HepG2 (cell line): ENCODE measurements at regions not wholly inside any gene's neighbourhood (a gene's known extent, or its start where the extent isn't known, plus 50 kb on each side); places are given as distances from the start of the nearest gene placed in this dataset.

Source experiments
- EEA1 ChIP-seq: sonication (generic); formaldehyde crosslinking; IDR thresholded peaks from 2 replicates; pipeline ENCODE4 v1.5.1; 2020; ENCODE audit warnings: mild to moderate bottlenecking, missing genetic modification reagents, borderline replicate concordance
- HNRNPUL1 ChIP-seq: fragments of 200-400 bp; formaldehyde crosslinking; IDR thresholded peaks from 2 replicates; pipeline ENCODE4 v1.6.1; 2017; ENCODE audit warnings: low read depth, mild to moderate bottlenecking, low read length, moderate library complexity
- NPAS2 ChIP-seq: sonication (generic); formaldehyde crosslinking; IDR thresholded peaks from 2 replicates; pipeline ENCODE4 v1.8.0; 2022; ENCODE audit warnings: mild to moderate bottlenecking, missing genetic modification reagents, borderline replicate concordance
- STAT5B ChIP-seq: sonication (generic); formaldehyde crosslinking; IDR thresholded peaks from 2 replicates; pipeline ENCODE4 v1.4.0; 2020; ENCODE audit warnings: missing genetic modification reagents
- ZFP1 ChIP-seq: IDR thresholded peaks from 2 replicates; pipeline ENCODE4 v1.6.1; 2016
- ZNF550 ChIP-seq: sonication (generic); formaldehyde crosslinking; IDR thresholded peaks from 2 replicates; pipeline ENCODE4 v1.4.0; 2020; ENCODE audit warnings: mild to moderate bottlenecking, missing genetic modification reagents, borderline replicate concordance
- ZNF761 ChIP-seq: sonication (generic); formaldehyde crosslinking; conservative IDR thresholded peaks from 2 replicates; pipeline ENCODE4 v1.4.0; 2020; ENCODE audit warnings: mild to moderate bottlenecking, missing genetic modification reagents
- ZNF850 ChIP-seq: sonication (generic); formaldehyde crosslinking; conservative IDR thresholded peaks from 2 replicates; pipeline ENCODE4 v1.9.0; 2021; ENCODE audit warnings: mild to moderate bottlenecking, missing genetic modification reagents
- TF ChIP-seq, protein P1 (sequence below), 2 experiments: fragments of 450-650 bp in 1 of 2; sonication (generic) in 1 of 2; formaldehyde crosslinking in 1 of 2; IDR thresholded peaks; 2 replicates each; pipeline versions ENCODE4 v1.6.1 to v1.8.0; 2016 to 2022; ENCODE audit warnings: antibody characterized with exemption in 1 of 2, mild to moderate bottlenecking in 1 of 2, missing genetic modification reagents in 1 of 2
- TF ChIP-seq, protein P2 (sequence below), 2 experiments: sonication (generic) in 1 of 2; formaldehyde crosslinking in 1 of 2; IDR thresholded peaks; 2 replicates each; pipeline versions ENCODE4 v1.6.1 to v1.9.0; 2014 to 2022; ENCODE audit warnings: antibody characterized with exemption in 1 of 2, borderline replicate concordance in 1 of 2, inconsistent platforms in 1 of 2, low read depth in 1 of 2, missing genetic modification reagents in 1 of 2
- TF ChIP-seq, protein P3 (sequence below), 2 experiments: sonication (generic) in 1 of 2; formaldehyde crosslinking in 1 of 2; IDR thresholded peaks; 2 replicates each; pipeline versions ENCODE4 v1.4.0 to v1.6.1; 2018 to 2020; ENCODE audit warnings: missing genetic modification reagents in 2 of 2, borderline replicate concordance in 1 of 2, low read depth in 1 of 2, mild to moderate bottlenecking in 1 of 2, missing biosample characterization in 1 of 2

DNA sequence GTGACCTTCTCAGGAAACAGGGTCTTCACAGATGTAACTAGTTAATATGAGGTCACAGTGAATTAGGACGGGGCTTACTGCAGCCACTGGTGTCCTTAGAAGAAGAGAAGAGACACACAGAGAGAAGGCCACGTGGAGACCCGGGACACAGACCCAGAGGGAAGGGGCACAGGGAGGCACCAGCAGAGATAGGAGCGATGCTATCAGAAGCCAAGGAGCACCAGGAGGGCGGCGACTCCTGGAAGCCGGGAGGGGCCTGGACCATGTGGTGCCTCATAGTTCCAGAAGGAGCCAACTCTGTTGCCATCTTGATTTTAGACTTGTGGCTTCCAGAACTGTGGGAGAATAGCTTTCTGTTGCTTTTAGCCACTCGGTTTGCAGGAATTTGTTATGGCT, 505.9 kb downstream of the TCERG1L start (continued):
- TF ChIP-seq, protein P1, sequence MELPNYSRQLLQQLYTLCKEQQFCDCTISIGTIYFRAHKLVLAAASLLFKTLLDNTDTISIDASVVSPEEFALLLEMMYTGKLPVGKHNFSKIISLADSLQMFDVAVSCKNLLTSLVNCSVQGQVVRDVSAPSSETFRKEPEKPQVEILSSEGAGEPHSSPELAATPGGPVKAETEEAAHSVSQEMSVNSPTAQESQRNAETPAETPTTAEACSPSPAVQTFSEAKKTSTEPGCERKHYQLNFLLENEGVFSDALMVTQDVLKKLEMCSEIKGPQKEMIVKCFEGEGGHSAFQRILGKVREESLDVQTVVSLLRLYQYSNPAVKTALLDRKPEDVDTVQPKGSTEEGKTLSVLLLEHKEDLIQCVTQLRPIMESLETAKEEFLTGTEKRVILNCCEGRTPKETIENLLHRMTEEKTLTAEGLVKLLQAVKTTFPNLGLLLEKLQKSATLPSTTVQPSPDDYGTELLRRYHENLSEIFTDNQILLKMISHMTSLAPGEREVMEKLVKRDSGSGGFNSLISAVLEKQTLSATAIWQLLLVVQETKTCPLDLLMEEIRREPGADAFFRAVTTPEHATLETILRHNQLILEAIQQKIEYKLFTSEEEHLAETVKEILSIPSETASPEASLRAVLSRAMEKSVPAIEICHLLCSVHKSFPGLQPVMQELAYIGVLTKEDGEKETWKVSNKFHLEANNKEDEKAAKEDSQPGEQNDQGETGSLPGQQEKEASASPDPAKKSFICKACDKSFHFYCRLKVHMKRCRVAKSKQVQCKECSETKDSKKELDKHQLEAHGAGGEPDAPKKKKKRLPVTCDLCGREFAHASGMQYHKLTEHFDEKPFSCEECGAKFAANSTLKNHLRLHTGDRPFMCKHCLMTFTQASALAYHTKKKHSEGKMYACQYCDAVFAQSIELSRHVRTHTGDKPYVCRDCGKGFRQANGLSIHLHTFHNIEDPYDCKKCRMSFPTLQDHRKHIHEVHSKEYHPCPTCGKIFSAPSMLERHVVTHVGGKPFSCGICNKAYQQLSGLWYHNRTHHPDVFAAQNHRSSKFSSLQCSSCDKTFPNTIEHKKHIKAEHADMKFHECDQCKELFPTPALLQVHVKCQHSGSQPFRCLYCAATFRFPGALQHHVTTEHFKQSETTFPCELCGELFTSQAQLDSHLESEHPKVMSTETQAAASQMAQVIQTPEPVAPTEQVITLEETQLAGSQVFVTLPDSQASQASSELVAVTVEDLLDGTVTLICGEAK (IDR thresholded peaks at IDR 0.05): no peak
- TF ChIP-seq, protein P1 (CRISPR knock-in tag; IDR thresholded peaks at IDR 0.05): no peak
- TF ChIP-seq, protein P2, sequence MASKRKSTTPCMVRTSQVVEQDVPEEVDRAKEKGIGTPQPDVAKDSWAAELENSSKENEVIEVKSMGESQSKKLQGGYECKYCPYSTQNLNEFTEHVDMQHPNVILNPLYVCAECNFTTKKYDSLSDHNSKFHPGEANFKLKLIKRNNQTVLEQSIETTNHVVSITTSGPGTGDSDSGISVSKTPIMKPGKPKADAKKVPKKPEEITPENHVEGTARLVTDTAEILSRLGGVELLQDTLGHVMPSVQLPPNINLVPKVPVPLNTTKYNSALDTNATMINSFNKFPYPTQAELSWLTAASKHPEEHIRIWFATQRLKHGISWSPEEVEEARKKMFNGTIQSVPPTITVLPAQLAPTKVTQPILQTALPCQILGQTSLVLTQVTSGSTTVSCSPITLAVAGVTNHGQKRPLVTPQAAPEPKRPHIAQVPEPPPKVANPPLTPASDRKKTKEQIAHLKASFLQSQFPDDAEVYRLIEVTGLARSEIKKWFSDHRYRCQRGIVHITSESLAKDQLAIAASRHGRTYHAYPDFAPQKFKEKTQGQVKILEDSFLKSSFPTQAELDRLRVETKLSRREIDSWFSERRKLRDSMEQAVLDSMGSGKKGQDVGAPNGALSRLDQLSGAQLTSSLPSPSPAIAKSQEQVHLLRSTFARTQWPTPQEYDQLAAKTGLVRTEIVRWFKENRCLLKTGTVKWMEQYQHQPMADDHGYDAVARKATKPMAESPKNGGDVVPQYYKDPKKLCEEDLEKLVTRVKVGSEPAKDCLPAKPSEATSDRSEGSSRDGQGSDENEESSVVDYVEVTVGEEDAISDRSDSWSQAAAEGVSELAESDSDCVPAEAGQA (IDR thresholded peaks at IDR 0.05; ENCODE audit: low read depth): no peak
- TF ChIP-seq, protein P2 (CRISPR knock-in tag; IDR thresholded peaks at IDR 0.05; ENCODE audit: borderline replicate concordance): no peak
- TF ChIP-seq STAT5B (no peak), ZNF850 (CRISPR knock-in tag) (no peak), EEA1 (CRISPR knock-in tag) (no peak), ZNF761 (CRISPR knock-in tag) (no peak), ZFP1 (CRISPR knock-in tag) (no peak), NPAS2 (CRISPR knock-in tag) (no peak), HNRNPUL1 (no peak), ZNF550 (CRISPR knock-in tag) (no peak)
- TF ChIP-seq, protein P3, sequence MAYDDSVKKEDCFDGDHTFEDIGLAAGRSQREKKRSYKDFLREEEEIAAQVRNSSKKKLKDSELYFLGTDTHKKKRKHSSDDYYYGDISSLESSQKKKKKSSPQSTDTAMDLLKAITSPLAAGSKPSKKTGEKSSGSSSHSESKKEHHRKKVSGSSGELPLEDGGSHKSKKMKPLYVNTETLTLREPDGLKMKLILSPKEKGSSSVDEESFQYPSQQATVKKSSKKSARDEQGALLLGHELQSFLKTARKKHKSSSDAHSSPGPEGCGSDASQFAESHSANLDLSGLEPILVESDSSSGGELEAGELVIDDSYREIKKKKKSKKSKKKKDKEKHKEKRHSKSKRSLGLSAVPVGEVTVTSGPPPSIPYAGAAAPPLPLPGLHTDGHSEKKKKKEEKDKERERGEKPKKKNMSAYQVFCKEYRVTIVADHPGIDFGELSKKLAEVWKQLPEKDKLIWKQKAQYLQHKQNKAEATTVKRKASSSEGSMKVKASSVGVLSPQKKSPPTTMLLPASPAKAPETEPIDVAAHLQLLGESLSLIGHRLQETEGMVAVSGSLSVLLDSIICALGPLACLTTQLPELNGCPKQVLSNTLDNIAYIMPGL (CRISPR knock-in tag; IDR thresholded peaks at IDR 0.05; ENCODE audit: borderline replicate concordance in 1 of 2, low read depth in 1 of 2): no peak
